GM12872 (cell line): ENCODE measurements at regions not wholly inside any gene's neighbourhood (a gene's known extent, or its start where the extent isn't known, plus 50 kb on each side); places are given as distances from the start of the nearest gene placed in this dataset.

Source experiments
- CTCF ChIP-seq: IDR thresholded peaks from 3 replicates; pipeline ENCODE4 v1.5.1; 2011; ENCODE audit warnings: low read depth, mild to moderate bottlenecking, low read length, moderate library complexity; ENCODE audit not compliant: insufficient read depth

GRCh38 chr3:68345781-68346180 is 586.6 kb downstream of the TAFA4 start:
- no peak for TF ChIP-seq CTCF

- TF ChIP-seq CTCF: no peak
Observed at GRCh38 chr3:68342426-68342825, 589.9 kb downstream of the TAFA4 start.

- no peak for TF ChIP-seq CTCF
Observed at GRCh38 chr3:68336042-68336441, 596.3 kb downstream of the TAFA4 start.

- no peak for TF ChIP-seq CTCF
Observed at GRCh38 chr3:68334367-68334986, 597.9 kb downstream of the TAFA4 start.

GRCh38 chr3:68328049-68328448 is 604.3 kb downstream of the TAFA4 start:
- TF ChIP-seq CTCF: no peak

- TF ChIP-seq CTCF: no peak
Observed at GRCh38 chr3:68315964-68316363, 616.4 kb downstream of the TAFA4 start.

- TF ChIP-seq CTCF: no peak
Observed at GRCh38 chr3:68315546-68315945, 616.8 kb downstream of the TAFA4 start.

- TF ChIP-seq CTCF: no peak
Observed at GRCh38 chr3:68306571-68306970, 625.8 kb downstream of the TAFA4 start.
